ENCODE measurements at regions not wholly inside any gene's neighbourhood (a gene's known extent, or its start where the extent isn't known, plus 50 kb on each side); places are given as distances from the start of the nearest gene placed in this dataset.

DNA sequence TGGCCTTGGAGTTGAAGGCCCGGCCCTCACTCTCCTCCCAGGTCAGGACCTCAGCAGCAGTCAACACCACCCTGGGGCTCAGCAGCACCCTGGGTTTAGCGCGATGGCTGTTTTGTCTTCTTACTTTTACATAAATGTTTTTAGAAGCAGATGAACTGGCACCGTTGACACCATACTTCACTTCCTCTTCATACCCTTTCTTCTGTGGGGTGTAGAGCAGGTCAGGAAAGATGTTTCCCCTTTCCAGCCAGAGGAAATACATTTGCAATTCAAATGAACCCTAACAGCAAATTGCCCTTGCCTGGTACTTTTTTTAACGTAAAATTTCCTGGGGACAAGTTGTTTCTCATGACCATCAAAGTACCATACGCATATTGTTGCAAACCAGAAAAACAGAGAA lies 54.7 kb upstream of the SNX9 start:
- TF ChIP-seq, protein P1, sequence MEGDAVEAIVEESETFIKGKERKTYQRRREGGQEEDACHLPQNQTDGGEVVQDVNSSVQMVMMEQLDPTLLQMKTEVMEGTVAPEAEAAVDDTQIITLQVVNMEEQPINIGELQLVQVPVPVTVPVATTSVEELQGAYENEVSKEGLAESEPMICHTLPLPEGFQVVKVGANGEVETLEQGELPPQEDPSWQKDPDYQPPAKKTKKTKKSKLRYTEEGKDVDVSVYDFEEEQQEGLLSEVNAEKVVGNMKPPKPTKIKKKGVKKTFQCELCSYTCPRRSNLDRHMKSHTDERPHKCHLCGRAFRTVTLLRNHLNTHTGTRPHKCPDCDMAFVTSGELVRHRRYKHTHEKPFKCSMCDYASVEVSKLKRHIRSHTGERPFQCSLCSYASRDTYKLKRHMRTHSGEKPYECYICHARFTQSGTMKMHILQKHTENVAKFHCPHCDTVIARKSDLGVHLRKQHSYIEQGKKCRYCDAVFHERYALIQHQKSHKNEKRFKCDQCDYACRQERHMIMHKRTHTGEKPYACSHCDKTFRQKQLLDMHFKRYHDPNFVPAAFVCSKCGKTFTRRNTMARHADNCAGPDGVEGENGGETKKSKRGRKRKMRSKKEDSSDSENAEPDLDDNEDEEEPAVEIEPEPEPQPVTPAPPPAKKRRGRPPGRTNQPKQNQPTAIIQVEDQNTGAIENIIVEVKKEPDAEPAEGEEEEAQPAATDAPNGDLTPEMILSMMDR (IDR thresholded peaks at IDR 0.05; ENCODE audit: insufficient read depth, low read length, missing control alignments), result no peak
- H3K4me3 ChIP-seq (ENCODE audit: low read depth, low read length), result no peak overlapping the region
- no peak for DNase-seq (ENCODE audit: low read depth, low spot score)
- ChIA-PET POLR2A (no interaction called here), CTCF (interaction anchor here (3.7 kb wide), 1 partner anchor 11 kb away, joined by 34 read pairs; no protein-coding TSS in a partner anchor)

DNA sequence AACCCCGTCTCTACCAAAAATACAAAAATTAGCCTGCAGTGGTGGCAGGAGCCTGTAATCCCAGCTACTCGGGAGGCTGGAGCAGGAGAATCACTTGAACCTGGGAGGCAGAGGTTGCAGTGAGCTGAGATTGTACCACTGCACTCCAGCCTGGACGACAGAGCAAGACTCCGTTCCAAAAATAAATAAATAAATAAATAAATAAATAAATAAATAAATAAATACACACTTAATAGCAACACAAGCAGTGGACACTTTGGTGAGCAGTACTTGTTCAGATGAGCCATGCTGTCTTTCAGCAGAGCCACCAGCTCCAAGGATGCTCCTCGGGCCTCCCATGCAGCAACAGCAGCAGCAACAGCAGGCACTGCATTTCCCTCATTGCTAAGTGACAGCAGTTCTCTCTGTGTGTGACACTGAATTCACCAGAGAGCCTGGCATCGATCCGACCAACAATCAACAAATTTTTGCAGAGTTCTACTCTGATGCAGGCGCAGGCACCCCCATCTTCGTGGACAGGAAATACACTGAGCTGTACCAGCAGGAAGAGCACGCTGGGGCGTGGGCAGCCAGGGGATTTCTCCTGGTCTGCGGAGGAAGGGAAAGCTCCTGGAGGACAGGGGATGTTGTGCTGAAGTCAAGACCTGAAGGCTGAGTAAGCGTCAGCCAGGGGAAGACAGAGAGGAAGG lies 54.0 kb upstream of the SNX9 start:
- no peak for DNase-seq (ENCODE audit: low read depth, low spot score)
- POLR2A ChIA-PET, result no interaction called here
- TF ChIP-seq, protein P1 (IDR thresholded peaks at IDR 0.05; ENCODE audit: insufficient read depth, low read length, missing control alignments), result no peak
- H3K4me3 ChIP-seq (ENCODE audit: low read depth, low read length), result no peak overlapping the region
- CTCF ChIA-PET, result interaction anchor here (1.1 to 3.7 kb wide), 2 partner anchors 12 to 452 kb away, joined by 4 to 34 read pairs; no protein-coding TSS in a partner anchor

DNA sequence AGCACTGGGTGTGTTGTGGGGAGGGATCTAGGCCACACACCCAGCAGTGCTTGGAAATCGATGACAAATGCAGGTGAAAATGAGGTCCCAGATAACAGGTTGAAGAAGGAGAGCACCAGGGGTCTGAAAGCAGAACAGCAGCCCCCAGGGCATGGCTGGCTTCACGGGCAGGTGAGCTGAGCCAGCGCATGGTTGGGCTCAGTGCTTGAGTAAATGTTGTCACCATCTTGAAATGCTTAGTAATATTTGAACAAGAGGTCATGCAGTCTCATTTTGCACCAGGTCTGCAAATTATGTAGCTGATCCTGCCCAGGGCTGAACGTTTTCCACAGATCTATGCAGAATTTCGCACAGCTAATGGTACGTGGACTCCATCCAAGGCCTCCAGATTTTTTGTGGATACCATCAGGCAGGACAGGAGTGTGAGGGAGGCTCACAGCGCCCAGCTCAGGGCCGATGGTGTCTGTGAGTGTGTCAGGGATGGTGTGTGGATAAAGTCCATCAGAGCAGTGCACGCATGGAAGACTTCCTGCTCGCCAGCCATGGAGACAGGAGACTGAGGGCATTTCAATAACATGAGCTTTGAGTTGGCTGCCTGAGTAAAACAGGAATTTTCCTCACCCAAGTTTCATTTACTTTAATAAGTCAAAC lies 53.1 kb upstream of the SNX9 start:
- CTCF ChIA-PET, result interaction anchor here (0.9 to 3.7 kb wide), 6 partner anchors 8 to 453 kb away, joined by 3 to 34 read pairs (median 4); partner anchors contain the start of gene SYNJ2
- POLR2A ChIA-PET, result interaction anchor here (0.6 to 1.5 kb wide), 2 partner anchors 10 to 185 kb away, joined by 3 to 6 read pairs; no protein-coding TSS in a partner anchor
- no peak for DNase-seq (ENCODE audit: low read depth, low spot score)
- TF ChIP-seq, protein P1 (IDR thresholded peaks at IDR 0.05; ENCODE audit: insufficient read depth, low read length, missing control alignments), result no peak
- no peak overlapping the region for H3K4me3 ChIP-seq (ENCODE audit: low read depth, low read length)

DNA sequence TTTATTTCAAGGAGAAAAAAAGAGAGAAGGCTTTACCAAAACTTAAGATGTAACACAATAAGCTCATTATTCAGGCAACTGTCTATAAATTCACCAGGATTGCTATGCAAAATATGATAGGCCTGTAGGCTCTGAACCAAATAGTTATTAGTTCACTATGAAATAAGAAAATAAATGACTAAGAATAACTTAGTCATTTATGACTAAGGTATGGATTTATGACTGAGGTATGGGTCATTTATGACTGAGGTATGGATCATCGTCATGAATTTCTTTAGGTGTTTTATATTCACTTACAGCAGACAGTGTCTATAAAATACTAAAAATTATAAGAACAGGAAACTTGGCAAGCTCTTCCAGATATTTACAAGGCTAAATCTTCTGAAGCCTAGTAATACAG lies 52.1 kb upstream of the SNX9 start:
- ChIA-PET POLR2A (interaction anchor here (1.5 kb wide), 1 partner anchor 11 kb away, joined by 6 read pairs; no protein-coding TSS in a partner anchor), CTCF (interaction anchor here (0.7 to 3.7 kb wide), 8 partner anchors 9 to 212 kb away, joined by 3 to 34 read pairs (median 4); no protein-coding TSS in a partner anchor)
- DNase-seq (ENCODE audit: low read depth, low spot score), result no peak
- H3K4me3 ChIP-seq (ENCODE audit: low read depth, low read length), result no peak overlapping the region
- TF ChIP-seq, protein P1 (IDR thresholded peaks at IDR 0.05; ENCODE audit: insufficient read depth, low read length, missing control alignments), result no peak

DNA sequence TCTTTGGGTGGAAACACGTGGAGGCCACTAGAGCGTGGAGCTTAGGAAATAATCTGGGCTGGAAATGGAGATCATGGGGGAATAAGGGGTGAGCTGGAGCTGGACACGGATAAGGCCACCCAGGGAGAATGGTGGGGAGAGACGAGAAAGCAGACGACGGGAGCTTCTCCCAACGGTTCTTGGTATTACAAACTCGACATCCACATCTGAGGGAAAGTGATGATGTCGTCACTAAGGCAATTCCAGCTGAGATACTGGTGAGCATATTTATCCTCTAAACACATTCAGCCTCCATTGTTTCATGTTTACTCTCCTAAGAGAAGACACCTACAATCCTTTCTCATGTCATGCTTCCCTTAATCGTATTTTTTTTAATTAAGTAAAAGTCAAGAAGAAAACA lies 50.2 kb upstream of the SNX9 start:
- DNase-seq (ENCODE audit: low read depth, low spot score), result no peak
- TF ChIP-seq, protein P1 (IDR thresholded peaks at IDR 0.05; ENCODE audit: insufficient read depth, low read length, missing control alignments), result no peak
- CTCF ChIA-PET, result interaction anchor here (1.6 kb wide), 1 partner anchor 16 kb away, joined by 3 read pairs; no protein-coding TSS in a partner anchor
- POLR2A ChIA-PET, result no interaction called here
- no peak overlapping the region for H3K4me3 ChIP-seq (ENCODE audit: low read depth, low read length)
